ENCODE measurements at regions not wholly inside any gene's neighbourhood (a gene's known extent, or its start where the extent isn't known, plus 50 kb on each side); places are given as distances from the start of the nearest gene placed in this dataset.

- BruUV-seq (replicated peaks), result no TSS peak
- ChIA-PET CTCF (ENCODE audit: low intra/inter-chr PET ratio) (no interaction called here), POLR2A (no interaction called here)
- no peaks in the 10 kb centered on the region for H3K9me3 ChIP-seq (replicated peaks; ENCODE audit: control insufficient read depth, insufficient read depth, low read depth, low read length)
- no peak overlapping the region for H2AFZ ChIP-seq (ENCODE audit: low read depth, low read length)
- H3K27ac ChIP-seq (ENCODE audit: extremely low read depth, low read depth, low read length), result no peak overlapping the region
- H3K9ac ChIP-seq (ENCODE audit: insufficient read depth in 1 of 2, low read depth in 2 of 2, low read length in 2 of 2), result no peak overlapping the region
- 0% methylated on average over 2 of the region's 2 CpGs for WGBS (ENCODE audit: insufficient coverage, low coverage, missing lambda C conversion rate)
- no peak overlapping the region for H3K4me3 ChIP-seq
- no peaks in the 10 kb centered on the region for H3K79me2 ChIP-seq (ENCODE audit: control insufficient read depth, insufficient read depth, low read length)
- no peak overlapping the region for H3K4me2 ChIP-seq (ENCODE audit: insufficient read depth, low read length)
- FAIRE-seq, result no peak
- no peaks in the 10 kb centered on the region for H3K27me3 ChIP-seq (ENCODE audit: control insufficient read depth in 2 of 2, insufficient read depth in 2 of 2, low read length in 2 of 2)
- in situ Hi-C loops (cut with MboI) (no loop called here), intact Hi-C loops (cut with micrococcal nuclease) (no loop called here)
- H3K9me1 ChIP-seq (ENCODE audit: control insufficient read depth, insufficient read depth, low read length), result no peaks in the 10 kb centered on the region
- no peaks in the 10 kb centered on the region for H3K4me1 ChIP-seq (replicated peaks in 1 of 2; ENCODE audit: control insufficient read depth in 2 of 2, insufficient read depth in 2 of 2, low read length in 2 of 2)
- ATAC-seq, result no peak
- no peak for DNase-seq (ENCODE audit: extremely low read depth in 1 of 4, low spot score in 3 of 4)
- no peaks in the 10 kb centered on the region for H3K36me3 ChIP-seq (ENCODE audit: control insufficient read depth, insufficient read depth, low read length)
- no peaks in the 10 kb centered on the region for H4K20me1 ChIP-seq (replicated peaks; ENCODE audit: control insufficient read depth, insufficient read depth, low read length)
- TF ChIP-seq GTF2A2 (tag; IDR thresholded peaks at IDR 0.05), result no peak
- TF ChIP-seq COPS2 (conservative IDR thresholded peaks at IDR 0.05), result no peak
- no peak for TF ChIP-seq ELK3 (CRISPR knock-in tag; IDR thresholded peaks at IDR 0.05)
- no peak for TF ChIP-seq STAT5B (CRISPR knock-in tag; IDR thresholded peaks at IDR 0.05)
- TF ChIP-seq ZBTB26 (CRISPR knock-in tag; IDR thresholded peaks at IDR 0.05), result no peak
- no peak for TF ChIP-seq STAG1 (CRISPR knock-in tag; IDR thresholded peaks at IDR 0.05; ENCODE audit: borderline replicate concordance)
- no peak for TF ChIP-seq ZBTB49 (CRISPR knock-in tag; IDR thresholded peaks at IDR 0.05; ENCODE audit: borderline replicate concordance)
- TF ChIP-seq GTF2B (IDR thresholded peaks at IDR 0.05; ENCODE audit: extremely low read depth, insufficient read length), result no peak
- TF ChIP-seq MYBL2 (IDR thresholded peaks at IDR 0.05; ENCODE audit: low read depth), result no peak
- no peak for TF ChIP-seq MYBL2 (CRISPR knock-in tag; IDR thresholded peaks at IDR 0.05; ENCODE audit: borderline replicate concordance)
- no peak for TF ChIP-seq TBP (optimal IDR thresholded peaks at IDR 0.05; ENCODE audit: low read depth, low read length)
- no peak for TF ChIP-seq ZNF280B (CRISPR knock-in tag; IDR thresholded peaks at IDR 0.05)
- TF ChIP-seq FOXJ3 (CRISPR knock-in tag; IDR thresholded peaks at IDR 0.05), result no peak
- TF ChIP-seq ZNF384 (IDR thresholded peaks at IDR 0.05; ENCODE audit: low read depth, low read length), result no peak
- TF ChIP-seq KDM4B (IDR thresholded peaks at IDR 0.05; ENCODE audit: borderline replicate concordance in 2 of 2, low read depth in 1 of 2), result no peak
- no peak for TF ChIP-seq SAFB2 (IDR thresholded peaks at IDR 0.05; ENCODE audit: borderline replicate concordance, low read depth, low read length, severe bottlenecking)
Observed at GRCh38 chr9:86825299-86825698, 122.0 kb downstream of the GAS1 start.

Data from K562 (cell line).